ENCODE measurements at regions not wholly inside any gene's neighbourhood (a gene's known extent, or its start where the extent isn't known, plus 50 kb on each side); places are given as distances from the start of the nearest gene placed in this dataset.

DNA sequence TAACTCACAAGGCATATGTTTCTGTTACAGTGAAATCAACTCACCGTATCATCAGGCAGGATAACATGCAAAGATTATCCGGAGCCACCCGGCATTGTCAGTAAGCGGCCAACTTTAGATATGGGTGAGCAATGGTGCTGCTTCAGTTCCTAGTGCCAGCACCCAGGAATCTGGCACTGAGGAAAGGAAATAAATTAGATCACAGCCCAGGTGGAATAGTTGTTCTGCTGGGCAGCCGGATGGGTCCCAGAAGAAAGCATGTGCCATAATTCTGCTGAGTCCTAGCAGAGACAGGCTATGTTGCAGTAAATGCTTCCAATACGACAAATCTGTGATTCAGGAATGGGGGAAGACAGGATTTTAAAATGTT, 183.6 kb upstream of the SPTLC3 start:
- Histone ChIP-seq H3K4me1 (replicated peaks) (no peaks in the 10 kb centered on the region), H3K4me3 (no peak overlapping the region), H3K9me3 (no peaks in the 10 kb centered on the region), H3K27ac (no peak overlapping the region), H3K27me3 (replicated peaks; ENCODE audit: insufficient read depth) (no peaks in the 10 kb centered on the region), H3K36me3 (no peaks in the 10 kb centered on the region)
- TF ChIP-seq, protein P1, sequence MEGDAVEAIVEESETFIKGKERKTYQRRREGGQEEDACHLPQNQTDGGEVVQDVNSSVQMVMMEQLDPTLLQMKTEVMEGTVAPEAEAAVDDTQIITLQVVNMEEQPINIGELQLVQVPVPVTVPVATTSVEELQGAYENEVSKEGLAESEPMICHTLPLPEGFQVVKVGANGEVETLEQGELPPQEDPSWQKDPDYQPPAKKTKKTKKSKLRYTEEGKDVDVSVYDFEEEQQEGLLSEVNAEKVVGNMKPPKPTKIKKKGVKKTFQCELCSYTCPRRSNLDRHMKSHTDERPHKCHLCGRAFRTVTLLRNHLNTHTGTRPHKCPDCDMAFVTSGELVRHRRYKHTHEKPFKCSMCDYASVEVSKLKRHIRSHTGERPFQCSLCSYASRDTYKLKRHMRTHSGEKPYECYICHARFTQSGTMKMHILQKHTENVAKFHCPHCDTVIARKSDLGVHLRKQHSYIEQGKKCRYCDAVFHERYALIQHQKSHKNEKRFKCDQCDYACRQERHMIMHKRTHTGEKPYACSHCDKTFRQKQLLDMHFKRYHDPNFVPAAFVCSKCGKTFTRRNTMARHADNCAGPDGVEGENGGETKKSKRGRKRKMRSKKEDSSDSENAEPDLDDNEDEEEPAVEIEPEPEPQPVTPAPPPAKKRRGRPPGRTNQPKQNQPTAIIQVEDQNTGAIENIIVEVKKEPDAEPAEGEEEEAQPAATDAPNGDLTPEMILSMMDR (IDR thresholded peaks at IDR 0.05): no peak
- no peak for TF ChIP-seq POLR2AphosphoS5 (IDR thresholded peaks at IDR 0.05)
- no peak for TF ChIP-seq POLR2A (IDR thresholded peaks at IDR 0.05)
- 59% methylated on average over 6 of the region's 6 CpGs for WGBS
- intact Hi-C loops (cut with DNase I): no loop called here
- no peak for DNase-seq (ENCODE audit: low spot score)

DNA sequence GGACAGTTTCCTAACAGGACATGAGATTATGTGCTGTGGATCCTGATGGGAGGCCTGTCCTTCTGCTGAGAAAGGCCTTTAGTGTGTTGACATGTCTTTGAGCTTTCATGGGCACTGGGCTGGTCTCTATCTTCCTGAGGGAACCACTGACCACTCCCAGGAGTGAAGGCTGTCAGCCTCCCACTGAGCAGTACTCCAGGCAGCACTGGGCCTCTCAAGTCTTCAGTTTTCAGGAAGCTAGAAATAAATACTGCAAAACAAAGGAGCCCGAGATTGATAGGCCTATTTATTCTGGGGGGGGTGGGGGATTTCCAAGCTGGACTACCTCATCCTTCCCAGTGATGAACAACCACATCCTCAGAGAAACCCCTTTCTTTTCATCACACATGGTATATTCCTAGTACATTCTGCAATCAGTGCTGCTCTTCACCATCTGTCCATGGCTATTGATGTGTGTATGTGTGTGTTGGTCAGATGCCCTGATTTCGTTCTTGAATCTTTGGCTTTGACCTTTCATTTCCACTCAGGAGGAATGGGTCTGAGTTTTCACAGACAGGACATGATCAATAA, 180.9 kb upstream of the SPTLC3 start:
- Histone ChIP-seq H3K27ac (no peak overlapping the region), H3K4me1 (replicated peaks) (no peaks in the 10 kb centered on the region), H3K27me3 (replicated peaks; ENCODE audit: insufficient read depth) (no peaks in the 10 kb centered on the region), H3K36me3 (no peaks in the 10 kb centered on the region), H3K9me3 (no peaks in the 10 kb centered on the region), H3K4me3 (no peak overlapping the region)
- DNase-seq (ENCODE audit: low spot score): no peak
- intact Hi-C loops (cut with DNase I): no loop called here
- 76% methylated on average over 2 of the region's 2 CpGs for WGBS
- TF ChIP-seq POLR2AphosphoS5 (IDR thresholded peaks at IDR 0.05): no peak
- no peak for TF ChIP-seq POLR2A (IDR thresholded peaks at IDR 0.05)
- TF ChIP-seq, protein P1 (IDR thresholded peaks at IDR 0.05): no peak

DNA sequence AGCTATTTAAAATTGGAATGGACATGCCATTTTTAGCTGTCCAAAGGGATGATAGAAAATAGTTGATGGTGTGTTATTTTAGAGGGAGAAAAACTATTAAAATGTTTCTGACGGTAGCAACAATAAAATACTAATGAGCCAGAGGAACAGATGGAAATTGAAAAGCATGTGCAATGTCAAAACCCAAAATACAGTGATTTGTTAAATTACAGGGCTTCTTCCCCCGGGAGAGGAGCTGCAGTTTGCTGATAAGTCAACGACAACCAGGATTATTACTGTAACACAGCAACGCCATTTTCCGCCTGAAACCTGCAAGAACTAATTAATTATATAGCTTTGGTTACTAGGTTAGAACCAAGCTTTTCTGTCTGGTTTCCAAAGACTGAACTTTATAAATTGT, 179.6 kb upstream of the SPTLC3 start:
- intact Hi-C loops (cut with DNase I): no loop called here
- WGBS: 63% methylated on average over 5 of the region's 5 CpGs
- H3K4me1 ChIP-seq (replicated peaks): no peaks in the 10 kb centered on the region
- no peaks in the 10 kb centered on the region for H3K36me3 ChIP-seq
- H3K9me3 ChIP-seq: no peaks in the 10 kb centered on the region
- H3K27me3 ChIP-seq (replicated peaks; ENCODE audit: insufficient read depth): no peaks in the 10 kb centered on the region
- H3K27ac ChIP-seq: no peak overlapping the region
- no peak for DNase-seq (ENCODE audit: low spot score)
- TF ChIP-seq POLR2AphosphoS5 (IDR thresholded peaks at IDR 0.05): no peak
- TF ChIP-seq, protein P1 (IDR thresholded peaks at IDR 0.05): no peak
- no peak overlapping the region for H3K4me3 ChIP-seq

DNA sequence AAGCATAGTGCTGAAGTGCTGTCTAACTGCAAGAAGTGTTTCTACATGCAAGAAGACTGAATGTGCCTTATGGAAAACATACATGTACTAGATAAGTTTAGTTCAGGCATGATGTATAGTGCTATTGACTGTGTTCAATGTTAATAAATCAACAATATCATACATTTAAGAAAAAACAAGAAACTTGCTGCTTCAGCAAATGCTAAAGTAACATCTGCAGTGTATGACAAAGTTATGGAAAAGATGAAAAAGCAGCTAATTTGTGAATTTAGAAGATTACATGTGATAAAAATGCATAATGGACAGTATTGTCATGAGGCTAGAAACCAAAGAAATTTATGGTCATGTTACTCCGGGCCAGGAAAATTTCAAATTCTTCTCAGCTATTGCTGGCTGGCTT, 174.9 kb upstream of the SPTLC3 start:
- DNase-seq (ENCODE audit: low spot score): no peak
- intact Hi-C loops (cut with DNase I): no loop called here
- Histone ChIP-seq H3K27ac (no peak overlapping the region), H3K27me3 (replicated peaks; ENCODE audit: insufficient read depth) (no peaks in the 10 kb centered on the region), H3K4me3 (no peak overlapping the region), H3K36me3 (no peaks in the 10 kb centered on the region), H3K4me1 (replicated peaks) (no peaks in the 10 kb centered on the region), H3K9me3 (no peaks in the 10 kb centered on the region)
- 59% methylated on average over 1 of the region's 1 CpG for WGBS
- no peak for TF ChIP-seq POLR2AphosphoS5 (IDR thresholded peaks at IDR 0.05)

DNA sequence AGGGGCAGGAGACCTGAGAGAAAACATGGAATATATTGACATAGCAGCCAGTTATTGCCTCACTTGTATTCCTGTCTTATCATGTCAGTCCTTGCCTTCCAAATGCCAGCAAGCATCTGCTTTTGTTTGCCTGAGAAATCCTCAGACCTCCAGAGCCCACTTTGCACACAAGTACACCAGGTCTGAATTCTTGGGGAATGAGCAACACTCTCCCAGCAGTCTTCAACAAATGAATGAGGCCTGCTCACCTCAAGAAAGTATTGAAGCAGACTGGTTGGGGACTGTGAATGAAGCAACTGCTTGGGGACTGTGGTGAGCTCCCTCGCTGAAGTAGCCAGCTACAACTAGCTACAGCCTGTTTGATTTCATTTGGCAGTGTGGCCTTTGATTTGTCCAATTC, 172.8 kb upstream of the SPTLC3 start:
- Histone ChIP-seq H3K9me3 (no peaks in the 10 kb centered on the region), H3K27ac (no peak overlapping the region), H3K36me3 (no peaks in the 10 kb centered on the region), H3K27me3 (replicated peaks; ENCODE audit: insufficient read depth) (no peaks in the 10 kb centered on the region), H3K4me3 (no peak overlapping the region), H3K4me1 (replicated peaks) (no peaks in the 10 kb centered on the region)
- 95% methylated on average over 1 of the region's 1 CpG for WGBS
- TF ChIP-seq, protein P1 (IDR thresholded peaks at IDR 0.05): no peak
- TF ChIP-seq POLR2A (IDR thresholded peaks at IDR 0.05) (no peak), POLR2AphosphoS5 (IDR thresholded peaks at IDR 0.05) (no peak)
- no peak for DNase-seq (ENCODE audit: low spot score)
- intact Hi-C loops (cut with DNase I): no loop called here
